ENCODE measurements at regions not wholly inside any gene's neighbourhood (a gene's known extent, or its start where the extent isn't known, plus 50 kb on each side); places are given as distances from the start of the nearest gene placed in this dataset.

DNA sequence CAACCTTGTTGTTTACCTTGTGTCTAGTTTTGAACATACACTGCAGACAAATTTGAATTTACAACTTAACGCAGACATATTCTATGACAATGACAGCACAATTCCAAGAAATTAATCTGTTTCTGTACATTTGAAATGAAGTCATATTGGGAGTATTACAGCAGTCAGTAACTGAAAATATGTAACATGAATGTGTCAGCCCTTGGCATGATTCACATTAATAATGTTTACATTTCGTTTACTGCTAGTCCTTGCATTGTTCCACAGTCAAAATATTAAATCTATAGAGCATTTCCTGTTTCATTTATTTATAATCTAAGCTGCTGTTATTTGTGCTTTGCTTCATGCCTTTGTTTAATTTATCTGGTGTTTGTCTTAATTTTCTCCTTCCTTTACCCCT is 80.4 kb downstream of the NOC3L start:
- no peaks in the 10 kb centered on the region for H3K9me3 ChIP-seq
- no peak overlapping the region for H3K4me3 ChIP-seq
- DNase-seq = no peak
- TF ChIP-seq POLR2A (IDR thresholded peaks at IDR 0.05) = no peak
- TF ChIP-seq, protein P1, sequence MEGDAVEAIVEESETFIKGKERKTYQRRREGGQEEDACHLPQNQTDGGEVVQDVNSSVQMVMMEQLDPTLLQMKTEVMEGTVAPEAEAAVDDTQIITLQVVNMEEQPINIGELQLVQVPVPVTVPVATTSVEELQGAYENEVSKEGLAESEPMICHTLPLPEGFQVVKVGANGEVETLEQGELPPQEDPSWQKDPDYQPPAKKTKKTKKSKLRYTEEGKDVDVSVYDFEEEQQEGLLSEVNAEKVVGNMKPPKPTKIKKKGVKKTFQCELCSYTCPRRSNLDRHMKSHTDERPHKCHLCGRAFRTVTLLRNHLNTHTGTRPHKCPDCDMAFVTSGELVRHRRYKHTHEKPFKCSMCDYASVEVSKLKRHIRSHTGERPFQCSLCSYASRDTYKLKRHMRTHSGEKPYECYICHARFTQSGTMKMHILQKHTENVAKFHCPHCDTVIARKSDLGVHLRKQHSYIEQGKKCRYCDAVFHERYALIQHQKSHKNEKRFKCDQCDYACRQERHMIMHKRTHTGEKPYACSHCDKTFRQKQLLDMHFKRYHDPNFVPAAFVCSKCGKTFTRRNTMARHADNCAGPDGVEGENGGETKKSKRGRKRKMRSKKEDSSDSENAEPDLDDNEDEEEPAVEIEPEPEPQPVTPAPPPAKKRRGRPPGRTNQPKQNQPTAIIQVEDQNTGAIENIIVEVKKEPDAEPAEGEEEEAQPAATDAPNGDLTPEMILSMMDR (IDR thresholded peaks at IDR 0.05 in 4 of 5, conservative IDR thresholded peaks at IDR 0.05 in 1 of 5) = no peak
- no peak overlapping the region for H3K27ac ChIP-seq
- no peak for ATAC-seq
- no peaks in the 10 kb centered on the region for H3K4me1 ChIP-seq
- in situ Hi-C loops (cut with MboI; ENCODE audit: low sequenced_read_pairs in 4 of 4) (no loop called here), intact Hi-C loops (cut with DNase I; ENCODE audit: low total_unique reads) (no loop called here)
- no peaks in the 10 kb centered on the region for H3K36me3 ChIP-seq
- H3K27me3 ChIP-seq = no peaks in the 10 kb centered on the region
